ENCODE measurements at regions not wholly inside any gene's neighbourhood (a gene's known extent, or its start where the extent isn't known, plus 50 kb on each side); places are given as distances from the start of the nearest gene placed in this dataset.

GRCh38 chr13:106362707-106363106 lies 172.8 kb downstream of the EFNB2 start:
- Histone ChIP-seq H3K9me3 (ENCODE audit: severe bottlenecking) (peaks cover 4% of the 10 kb centered on the region), H3K36me3 (no peaks in the 10 kb centered on the region), H3K27me3 (ENCODE audit: insufficient read depth, low read depth, severe bottlenecking) (no peaks in the 10 kb centered on the region), H3K27ac (no peak overlapping the region), H3K4me3 (ENCODE audit: low read depth, low read length) (no peak overlapping the region)
- no peak for TF ChIP-seq CTCF (IDR thresholded peaks at IDR 0.05; ENCODE audit: low read depth, low read length)
- DNase-seq = no peak

- no peaks in the 10 kb centered on the region for H3K36me3 ChIP-seq
- peaks cover 4% of the 10 kb centered on the region for H3K9me3 ChIP-seq (ENCODE audit: severe bottlenecking)
- H3K27me3 ChIP-seq (ENCODE audit: insufficient read depth, low read depth, severe bottlenecking) = no peaks in the 10 kb centered on the region
- H3K4me3 ChIP-seq (ENCODE audit: low read depth, low read length) = no peak overlapping the region
- DNase-seq = no peak
- no peak overlapping the region for H3K27ac ChIP-seq
- no peak for TF ChIP-seq CTCF (IDR thresholded peaks at IDR 0.05; ENCODE audit: low read depth, low read length)
Measured at GRCh38 chr13:106361621-106362020, 173.8 kb downstream of the EFNB2 start.

GRCh38 chr13:106357198-106357597 lies 178.3 kb downstream of the EFNB2 start:
- no peak for TF ChIP-seq CTCF (IDR thresholded peaks at IDR 0.05; ENCODE audit: low read depth, low read length)
- DNase-seq = no peak
- H3K27ac ChIP-seq = no peak overlapping the region
- H3K9me3 ChIP-seq (ENCODE audit: severe bottlenecking) = no peaks in the 10 kb centered on the region
- H3K36me3 ChIP-seq = no peaks in the 10 kb centered on the region
- no peak overlapping the region for H3K4me3 ChIP-seq (ENCODE audit: low read depth, low read length)
- no peaks in the 10 kb centered on the region for H3K27me3 ChIP-seq (ENCODE audit: insufficient read depth, low read depth, severe bottlenecking)

GRCh38 chr13:106355866-106356265 lies 179.6 kb downstream of the EFNB2 start:
- DNase-seq = no peak
- no peaks in the 10 kb centered on the region for H3K9me3 ChIP-seq (ENCODE audit: severe bottlenecking)
- H3K36me3 ChIP-seq = no peaks in the 10 kb centered on the region
- TF ChIP-seq CTCF (IDR thresholded peaks at IDR 0.05; ENCODE audit: low read depth, low read length) = no peak
- no peak overlapping the region for H3K27ac ChIP-seq
- no peak overlapping the region for H3K4me3 ChIP-seq (ENCODE audit: low read depth, low read length)
- no peaks in the 10 kb centered on the region for H3K27me3 ChIP-seq (ENCODE audit: insufficient read depth, low read depth, severe bottlenecking)

GRCh38 chr13:106354961-106355360 lies 180.5 kb downstream of the EFNB2 start:
- Histone ChIP-seq H3K36me3 (no peaks in the 10 kb centered on the region), H3K27me3 (ENCODE audit: insufficient read depth, low read depth, severe bottlenecking) (no peaks in the 10 kb centered on the region), H3K27ac (no peak overlapping the region), H3K9me3 (ENCODE audit: severe bottlenecking) (no peaks in the 10 kb centered on the region), H3K4me3 (ENCODE audit: low read depth, low read length) (no peak overlapping the region)
- DNase-seq = no peak
- TF ChIP-seq CTCF (IDR thresholded peaks at IDR 0.05; ENCODE audit: low read depth, low read length) = no peak

GRCh38 chr13:106352850-106353249 lies 182.6 kb downstream of the EFNB2 start:
- DNase-seq = no peak
- Histone ChIP-seq H3K27me3 (ENCODE audit: insufficient read depth, low read depth, severe bottlenecking) (no peaks in the 10 kb centered on the region), H3K4me3 (ENCODE audit: low read depth, low read length) (no peak overlapping the region), H3K27ac (no peak overlapping the region), H3K36me3 (no peaks in the 10 kb centered on the region), H3K9me3 (ENCODE audit: severe bottlenecking) (no peaks in the 10 kb centered on the region)
- TF ChIP-seq CTCF (IDR thresholded peaks at IDR 0.05; ENCODE audit: low read depth, low read length) = no peak
